ENCODE measurements at regions not wholly inside any gene's neighbourhood (a gene's known extent, or its start where the extent isn't known, plus 50 kb on each side); places are given as distances from the start of the nearest gene placed in this dataset.
A peak's percentile ranks its signal among the peaks of the same experiment; 100 is the strongest.

DNA sequence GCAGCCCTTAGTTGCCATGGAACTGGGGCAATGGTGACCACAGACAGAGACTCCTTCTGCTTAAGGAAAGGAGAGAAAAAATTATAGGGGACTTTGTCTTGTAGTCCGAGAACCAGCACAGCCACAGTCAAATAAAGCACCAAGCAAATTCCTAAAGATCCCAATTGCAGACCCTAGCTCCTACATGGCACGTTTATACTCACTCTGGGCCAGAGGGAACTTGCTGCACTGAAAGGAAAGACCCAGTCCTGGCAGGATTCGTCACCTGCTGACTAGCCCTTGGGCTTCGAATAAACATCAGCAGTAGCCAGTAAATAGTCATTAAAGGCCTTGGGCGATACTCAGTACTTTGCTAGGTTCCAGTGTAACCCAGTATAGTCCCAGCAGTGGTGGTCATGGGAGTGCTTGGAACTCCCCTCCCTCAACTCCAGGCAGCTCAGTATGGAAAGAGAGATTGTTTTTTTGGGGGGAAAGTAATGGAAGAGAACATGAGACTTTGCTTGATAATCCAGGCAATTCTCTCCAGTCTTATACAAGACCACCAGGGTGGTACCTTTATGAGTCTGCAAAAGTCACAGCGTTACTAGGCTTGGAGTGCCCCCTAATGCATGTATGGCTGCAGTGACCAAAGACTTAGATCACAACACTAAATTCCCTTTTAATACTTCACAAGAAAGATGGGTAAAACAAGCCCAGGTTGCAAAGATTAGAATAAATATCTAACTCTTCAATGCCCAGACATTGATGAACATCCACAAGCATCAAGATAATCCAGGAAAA lies 66.4 kb upstream of the AGTR1 start:
- Histone ChIP-seq H4K20me1 (ENCODE audit: insufficient read depth, low read length) (no peaks in the 10 kb centered on the region), H3K9ac (ENCODE audit: low read length) (no peak overlapping the region), H3K4me3 (ENCODE audit: insufficient read depth, low read depth, low read length) (no peak overlapping the region), H3K27me3 (ENCODE audit: insufficient read depth, low read length) (no peaks in the 10 kb centered on the region), H3K9me3 (ENCODE audit: insufficient read depth, low read depth, low read length) (no peaks in the 10 kb centered on the region), H2AFZ (ENCODE audit: low read depth, low read length) (no peak overlapping the region), H3K36me3 (ENCODE audit: insufficient read depth, low read length) (no peaks in the 10 kb centered on the region), H3K4me2 (ENCODE audit: low read length) (no peak overlapping the region), H3K79me2 (ENCODE audit: insufficient read depth, low read length) (no peaks in the 10 kb centered on the region), H3K4me1 (ENCODE audit: insufficient read depth, low read length) (no peaks in the 10 kb centered on the region), H3K27ac (ENCODE audit: low read depth, low read length) (no peak overlapping the region)
- H3K27ac Mint-ChIP-seq (ENCODE audit: unreplicated experiment) = no peak overlapping the region
- peak; percentile 27 for TF ChIP-seq CTCF (IDR thresholded peaks at IDR 0.05; ENCODE audit: insufficient read depth, low read depth, low read length)
- TF ChIP-seq EZH2 (IDR thresholded peaks at IDR 0.05; ENCODE audit: insufficient read depth, low read length) = no peak
- FAIRE-seq (no peak), DNase-seq (ENCODE audit: low read depth) (no peak)
- H3K36me3 Mint-ChIP-seq (ENCODE audit: low read depth, unreplicated experiment) = no peaks in the 10 kb centered on the region
- no peak overlapping the region for H3K4me3 Mint-ChIP-seq (ENCODE audit: unreplicated experiment)
- H3K9me3 Mint-ChIP-seq (ENCODE audit: unreplicated experiment) = peaks cover 6% of the 10 kb centered on the region
- H3K27me3 Mint-ChIP-seq (ENCODE audit: low read depth, unreplicated experiment) = no peaks in the 10 kb centered on the region
- no peaks in the 10 kb centered on the region for H3K4me1 Mint-ChIP-seq (ENCODE audit: low read depth, unreplicated experiment)

GRCh38 chr3:148641722-148642121 lies 56.0 kb upstream of the AGTR1 start:
- Mint-ChIP-seq H3K4me1 (ENCODE audit: low read depth, unreplicated experiment) (peaks cover 18% of the 10 kb centered on the region), H3K27me3 (ENCODE audit: low read depth, unreplicated experiment) (no peaks in the 10 kb centered on the region), H3K4me3 (ENCODE audit: unreplicated experiment) (no peak overlapping the region), H3K27ac (ENCODE audit: unreplicated experiment) (no peak overlapping the region), H3K9me3 (ENCODE audit: unreplicated experiment) (no peaks in the 10 kb centered on the region), H3K36me3 (ENCODE audit: low read depth, unreplicated experiment) (no peaks in the 10 kb centered on the region)
- no peak overlapping the region for H2AFZ ChIP-seq (ENCODE audit: low read depth, low read length)
- H3K4me1 ChIP-seq (ENCODE audit: insufficient read depth, low read length) = peaks cover 15% of the 10 kb centered on the region
- H3K27ac ChIP-seq (ENCODE audit: low read depth, low read length) = no peak overlapping the region
- no peaks in the 10 kb centered on the region for H4K20me1 ChIP-seq (ENCODE audit: insufficient read depth, low read length)
- FAIRE-seq (no peak), DNase-seq (ENCODE audit: low read depth) (no peak)
- H3K4me2 ChIP-seq (ENCODE audit: low read length) = no peak overlapping the region
- H3K9me3 ChIP-seq (ENCODE audit: insufficient read depth, low read depth, low read length) = no peaks in the 10 kb centered on the region
- no peak overlapping the region for H3K4me3 ChIP-seq (ENCODE audit: insufficient read depth, low read depth, low read length)
- H3K79me2 ChIP-seq (ENCODE audit: insufficient read depth, low read length) = no peaks in the 10 kb centered on the region
- H3K9ac ChIP-seq (ENCODE audit: low read length) = no peak overlapping the region
- TF ChIP-seq EZH2 (IDR thresholded peaks at IDR 0.05; ENCODE audit: insufficient read depth, low read length) (no peak), CTCF (IDR thresholded peaks at IDR 0.05; ENCODE audit: insufficient read depth, low read depth, low read length) (no peak)
- no peaks in the 10 kb centered on the region for H3K36me3 ChIP-seq (ENCODE audit: insufficient read depth, low read length)
- H3K27me3 ChIP-seq (ENCODE audit: insufficient read depth, low read length) = no peaks in the 10 kb centered on the region

DNA sequence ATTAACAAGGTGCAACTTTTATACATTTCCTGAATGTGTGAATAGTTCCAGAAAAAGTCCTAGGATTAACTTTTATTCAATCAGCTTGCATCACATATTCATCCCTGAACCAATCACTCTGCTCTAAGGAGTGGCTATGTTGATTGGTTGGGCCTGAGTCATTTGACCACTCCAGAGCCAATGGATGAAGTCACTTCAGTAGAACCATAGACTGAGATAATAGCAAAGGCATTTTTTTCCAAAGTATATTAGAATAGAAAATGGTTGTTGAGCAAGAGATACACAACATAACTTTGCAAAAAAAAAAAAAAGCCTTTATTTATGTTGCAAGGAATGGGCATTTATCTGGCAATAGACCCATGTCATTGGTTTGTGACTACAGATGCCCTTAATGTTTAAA lies 55.5 kb upstream of the AGTR1 start:
- H3K36me3 ChIP-seq (ENCODE audit: insufficient read depth, low read length) = no peaks in the 10 kb centered on the region
- no peak overlapping the region for H3K27ac Mint-ChIP-seq (ENCODE audit: unreplicated experiment)
- peaks cover 15% of the 10 kb centered on the region for H3K4me1 ChIP-seq (ENCODE audit: insufficient read depth, low read length)
- no peak overlapping the region for H3K27ac ChIP-seq (ENCODE audit: low read depth, low read length)
- TF ChIP-seq EZH2 (IDR thresholded peaks at IDR 0.05; ENCODE audit: insufficient read depth, low read length) (no peak), CTCF (IDR thresholded peaks at IDR 0.05; ENCODE audit: insufficient read depth, low read depth, low read length) (no peak)
- H3K9ac ChIP-seq (ENCODE audit: low read length) = no peak overlapping the region
- H3K4me3 Mint-ChIP-seq (ENCODE audit: unreplicated experiment) = no peak overlapping the region
- H4K20me1 ChIP-seq (ENCODE audit: insufficient read depth, low read length) = no peaks in the 10 kb centered on the region
- no peak overlapping the region for H3K4me3 ChIP-seq (ENCODE audit: insufficient read depth, low read depth, low read length)
- DNase-seq (ENCODE audit: low read depth) = no peak
- no peaks in the 10 kb centered on the region for H3K36me3 Mint-ChIP-seq (ENCODE audit: low read depth, unreplicated experiment)
- no peak for FAIRE-seq
- no peaks in the 10 kb centered on the region for H3K9me3 Mint-ChIP-seq (ENCODE audit: unreplicated experiment)
- H3K4me2 ChIP-seq (ENCODE audit: low read length) = no peak overlapping the region
- H3K4me1 Mint-ChIP-seq (ENCODE audit: low read depth, unreplicated experiment) = peaks cover 19% of the 10 kb centered on the region
- H3K9me3 ChIP-seq (ENCODE audit: insufficient read depth, low read depth, low read length) = no peaks in the 10 kb centered on the region
- no peak overlapping the region for H2AFZ ChIP-seq (ENCODE audit: low read depth, low read length)
- H3K27me3 ChIP-seq (ENCODE audit: insufficient read depth, low read length) = no peaks in the 10 kb centered on the region
- no peaks in the 10 kb centered on the region for H3K79me2 ChIP-seq (ENCODE audit: insufficient read depth, low read length)
- H3K27me3 Mint-ChIP-seq (ENCODE audit: low read depth, unreplicated experiment) = no peaks in the 10 kb centered on the region
